GM19395 (cell line): ENCODE measurements at regions not wholly inside any gene's neighbourhood (a gene's known extent, or its start where the extent isn't known, plus 50 kb on each side); places are given as distances from the start of the nearest gene placed in this dataset.

Experiments used
- ATAC-seq: cut with Tn5 transposase; IDR thresholded peaks from one replicate; pipeline ENCODE4 v1.9.1; 2021; ENCODE audit warnings: mild to moderate bottlenecking, moderate library complexity; ENCODE audit not compliant: unreplicated experiment

DNA sequence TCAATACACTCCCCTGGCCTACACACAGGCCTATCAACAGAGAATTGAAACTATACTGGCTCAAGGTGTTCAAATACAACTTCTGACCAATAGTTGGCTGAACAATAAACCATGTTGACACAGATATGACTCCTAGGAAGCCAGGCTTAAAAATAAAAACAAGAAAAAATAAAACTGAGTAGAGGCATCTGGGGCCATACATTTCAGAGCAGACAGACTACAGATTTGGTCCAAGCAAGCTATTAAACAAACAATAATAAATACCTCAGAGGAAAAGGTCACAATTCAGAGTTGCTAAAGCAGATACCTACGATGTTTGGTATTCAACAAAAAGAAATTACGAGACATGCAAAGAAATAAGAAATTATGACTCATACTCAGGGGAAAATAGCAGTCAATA is 132.8 kb upstream of the ACVR2A start:
- ATAC-seq, result no peak

DNA sequence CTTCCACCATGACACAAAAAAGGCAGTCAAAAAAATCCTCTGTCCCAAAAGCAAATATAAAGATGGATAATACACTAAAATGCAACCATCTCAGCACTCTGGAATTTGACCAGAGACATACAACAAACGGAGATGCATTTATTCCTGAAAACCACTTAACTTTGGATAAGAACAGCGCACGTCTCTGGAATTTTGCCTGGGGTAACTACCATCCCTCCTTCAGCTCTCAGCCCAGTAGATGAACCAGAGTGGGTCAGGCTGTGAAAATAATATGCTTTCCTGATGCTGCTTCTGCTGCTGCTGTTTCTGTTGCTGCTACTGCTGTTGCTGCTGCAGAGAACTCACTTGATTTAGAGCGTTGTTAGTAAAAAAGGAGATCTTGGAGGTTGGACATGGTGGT is 133.8 kb upstream of the ACVR2A start:
- ATAC-seq, result no peak

DNA sequence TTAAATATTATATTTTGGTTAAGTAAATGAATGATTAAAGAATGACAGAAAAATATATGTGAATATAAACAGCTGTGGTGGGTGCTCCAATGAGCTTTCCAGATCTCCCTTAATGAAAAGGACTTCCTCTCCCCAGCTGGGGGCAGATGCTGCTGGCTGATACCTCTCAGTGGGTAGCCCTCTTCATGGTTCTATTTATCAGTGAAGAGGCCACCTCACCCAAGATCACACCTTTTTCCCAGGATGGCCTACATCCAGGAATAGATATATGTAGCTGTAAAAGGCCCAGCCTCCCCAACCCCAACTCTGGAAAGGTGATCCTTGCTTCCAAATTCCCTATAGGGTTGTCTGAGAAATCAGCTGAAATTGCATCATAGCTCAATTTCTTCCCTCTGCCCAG is 135.2 kb upstream of the ACVR2A start:
- ATAC-seq, result no peak

DNA sequence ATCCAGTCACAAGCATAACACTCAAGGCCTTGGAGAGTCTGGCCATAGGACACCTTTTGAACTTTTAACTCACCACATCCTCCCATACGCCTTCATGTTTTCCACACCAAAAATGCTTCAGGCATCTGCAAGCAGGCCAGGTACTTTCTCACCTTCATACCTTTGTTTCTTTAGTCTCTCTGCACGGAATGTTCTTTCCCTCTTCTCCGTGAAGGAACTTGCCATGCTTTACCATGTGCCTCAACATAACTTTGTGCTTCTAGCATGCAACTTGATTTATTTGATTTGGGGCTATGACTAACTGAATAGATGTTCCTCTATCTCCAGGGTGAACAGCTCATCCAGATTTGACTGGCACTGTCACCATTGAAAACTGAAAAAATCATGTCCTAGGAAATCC is 141.7 kb upstream of the ACVR2A start:
- no peak for ATAC-seq

DNA sequence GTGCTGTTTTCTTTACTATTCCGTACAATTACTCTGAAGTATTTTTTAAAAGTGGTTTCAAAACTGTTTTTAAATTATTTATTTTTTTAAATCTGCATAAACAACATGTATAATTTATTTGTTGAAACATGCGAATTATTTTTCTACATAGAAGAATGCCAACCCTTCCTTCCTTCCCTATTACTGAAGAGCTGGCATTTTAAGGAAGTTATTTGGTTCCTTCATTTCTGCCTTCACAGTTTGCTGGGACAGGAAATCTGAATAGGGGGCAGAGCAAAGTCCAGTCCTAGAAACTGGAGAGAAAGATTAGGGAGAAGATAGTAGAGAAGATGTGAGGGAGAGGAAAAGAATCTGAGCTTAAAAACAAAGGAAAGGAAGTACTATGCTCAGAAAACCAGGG is 146.7 kb upstream of the ACVR2A start:
- ATAC-seq, result no peak

DNA sequence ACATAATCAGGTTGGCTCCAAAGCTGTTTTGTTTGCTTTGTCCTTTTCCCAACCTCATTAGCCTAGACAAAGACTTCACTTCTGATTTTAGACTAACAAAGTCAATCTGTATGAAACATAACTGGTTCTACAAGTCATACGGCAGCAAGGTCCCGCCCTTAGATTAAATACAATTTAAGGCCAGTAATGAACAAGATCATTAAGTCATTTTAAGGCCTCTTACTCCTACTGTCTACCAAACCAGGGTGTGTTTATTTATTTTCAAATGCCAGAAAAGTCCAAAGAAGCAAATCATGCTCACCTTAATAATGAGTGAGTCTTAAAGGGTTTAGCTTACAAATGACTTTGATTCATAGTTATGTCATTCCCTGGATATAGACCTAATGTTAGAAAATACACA is 148.4 kb upstream of the ACVR2A start:
- no peak for ATAC-seq

DNA sequence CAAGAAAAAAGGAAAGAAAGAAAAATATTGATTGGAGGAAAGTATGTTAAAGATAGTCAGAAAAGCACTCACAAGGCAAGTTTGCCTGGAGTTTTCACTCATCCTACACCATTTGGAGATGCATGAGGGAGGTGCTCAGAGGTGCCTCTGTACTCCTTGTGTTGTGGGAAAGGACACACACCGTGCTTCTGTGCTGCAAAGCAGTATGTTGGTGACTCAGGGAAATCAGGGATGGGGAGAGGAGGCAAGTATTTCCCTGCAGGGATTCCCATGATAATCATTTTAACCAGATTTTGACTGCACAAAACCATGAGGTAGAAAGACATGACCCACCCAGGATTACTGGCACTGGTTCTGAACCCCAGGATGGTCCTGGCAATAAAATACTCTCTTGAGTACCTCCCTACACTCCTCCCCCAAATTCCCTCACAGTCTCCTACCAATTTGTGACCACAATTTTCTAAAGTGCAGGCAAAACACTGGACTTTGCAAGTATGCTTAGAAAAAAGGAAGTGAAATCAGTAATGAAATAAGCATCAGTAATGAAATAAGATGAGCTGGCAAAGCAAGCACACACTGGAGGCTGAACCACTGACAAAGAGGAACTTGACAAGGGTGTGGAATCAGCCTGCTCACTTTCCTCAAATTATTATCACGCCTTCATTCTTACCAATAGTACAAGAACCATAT is 155.5 kb upstream of the ACVR2A start:
- ATAC-seq, result peak; percentile 100

DNA sequence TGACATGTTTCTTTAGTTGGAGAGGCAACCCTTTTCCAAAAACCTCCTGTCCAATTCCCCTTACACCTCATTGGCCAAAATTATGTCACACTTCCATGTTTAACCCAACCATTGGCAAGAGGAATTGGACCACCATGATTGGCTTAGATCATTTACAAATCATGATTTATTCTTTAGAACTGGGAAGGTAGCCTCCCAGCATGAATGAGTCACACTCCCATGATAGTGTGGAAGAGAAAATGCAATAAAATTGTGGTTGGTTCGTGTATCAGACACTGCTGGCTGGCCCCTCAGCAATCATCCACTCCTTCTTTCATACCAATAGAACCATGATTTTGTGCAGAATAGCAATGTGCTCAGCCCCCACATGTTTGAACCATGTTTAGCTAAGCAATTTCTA is 156.6 kb upstream of the ACVR2A start:
- ATAC-seq, result no peak

DNA sequence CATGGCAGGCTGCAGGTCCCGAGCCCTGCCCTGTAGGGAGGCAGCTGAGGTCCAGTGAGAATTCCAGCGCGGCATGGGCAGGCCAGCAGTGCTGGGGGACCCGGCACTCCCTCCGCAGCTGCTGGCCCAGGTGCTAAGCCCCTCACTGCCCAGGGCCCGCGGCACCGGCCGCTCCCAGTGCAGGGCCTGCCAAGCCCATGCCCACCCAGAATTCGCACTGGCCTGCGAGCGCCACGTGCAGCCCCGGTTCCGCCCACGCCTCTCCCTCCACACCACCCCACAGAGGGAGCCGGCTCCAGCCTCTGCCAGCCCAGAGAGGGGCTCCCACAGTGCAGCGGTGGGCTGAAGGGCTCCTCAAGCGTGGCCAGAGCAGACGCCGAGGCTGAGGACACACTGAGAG is 158.5 kb upstream of the ACVR2A start:
- ATAC-seq, result no peak

DNA sequence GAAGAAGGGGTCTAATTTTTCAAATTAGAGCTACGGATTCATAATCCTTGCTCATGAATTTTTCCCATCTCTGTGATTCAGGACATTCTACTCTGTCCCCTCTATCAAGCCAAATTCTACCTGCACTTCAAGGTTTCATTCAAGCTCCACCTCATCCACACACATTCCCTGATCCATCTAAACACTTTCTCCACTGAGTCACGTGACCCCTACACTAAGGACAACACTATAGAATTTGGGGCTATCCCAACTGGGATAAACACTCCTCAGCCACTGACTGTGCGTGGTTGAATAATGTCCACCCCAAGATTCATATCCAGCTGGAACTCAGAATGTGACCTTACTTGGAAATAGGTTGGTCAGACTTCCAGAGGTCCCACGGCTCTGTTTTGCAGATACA is 159.9 kb upstream of the ACVR2A start:
- no peak for ATAC-seq

DNA sequence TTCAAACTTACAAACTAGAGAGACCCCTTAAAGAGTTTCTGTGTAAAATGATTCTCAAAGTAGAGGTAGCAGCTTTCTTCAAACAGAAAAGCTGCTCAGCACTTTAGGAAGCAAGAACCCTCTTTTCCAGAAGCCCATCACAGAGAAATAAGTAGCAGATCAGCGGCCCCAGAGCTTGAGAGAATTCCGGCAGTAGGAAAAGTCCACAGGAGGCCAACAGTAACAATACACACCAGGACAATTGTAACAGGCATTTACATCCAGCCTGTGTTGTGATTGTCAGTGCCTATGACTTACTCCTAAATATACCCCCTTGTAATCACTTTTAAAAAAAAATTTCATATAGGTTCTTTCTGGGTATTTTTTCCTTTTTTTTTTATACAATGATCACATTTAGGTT is 161.4 kb upstream of the ACVR2A start:
- no peak for ATAC-seq

DNA sequence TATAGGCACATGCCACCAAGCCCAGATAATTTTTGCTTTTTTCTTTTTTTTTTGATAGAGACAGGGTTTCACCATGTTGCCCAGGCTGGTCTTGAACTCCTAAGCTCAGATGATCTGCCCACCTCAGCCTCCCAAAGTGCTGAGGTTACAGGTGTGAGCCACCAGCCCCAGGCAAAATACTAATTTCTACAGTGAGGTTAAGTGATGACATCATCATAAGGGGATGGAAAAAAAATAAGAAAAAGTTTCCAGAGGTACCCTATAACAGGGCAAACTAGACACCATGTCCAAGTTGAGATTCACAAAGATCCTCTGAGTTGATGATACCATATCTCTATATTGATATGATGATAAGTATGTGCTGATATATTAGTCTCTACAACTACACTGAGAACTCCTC is 163.7 kb upstream of the ACVR2A start:
- no peak for ATAC-seq

DNA sequence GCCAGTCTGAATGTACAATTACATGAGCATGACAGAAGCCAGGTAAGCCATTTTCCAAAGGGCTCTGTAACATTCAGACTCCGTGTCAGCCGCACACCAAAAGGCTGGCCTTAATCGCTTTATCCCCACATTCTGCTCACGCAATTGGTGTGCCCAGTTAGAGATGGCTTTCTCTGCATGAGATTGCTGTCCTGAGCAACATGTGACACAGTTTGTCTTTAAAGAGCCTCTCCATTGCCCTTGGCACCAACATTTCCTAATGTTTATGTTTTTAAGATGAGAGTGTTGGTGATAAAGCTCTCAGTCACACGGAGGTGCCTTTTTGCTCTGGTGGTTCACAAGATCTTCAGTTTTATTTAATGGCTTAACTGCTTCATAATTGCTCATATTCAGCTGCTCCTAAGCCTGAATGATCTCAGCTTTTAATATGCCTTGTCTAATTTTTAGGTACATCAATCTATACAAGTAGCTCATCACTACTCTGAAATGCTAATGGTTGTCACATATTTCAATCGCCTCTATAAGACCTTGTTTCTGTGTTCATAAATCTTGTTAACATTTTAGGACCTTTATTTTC is 164.8 kb upstream of the ACVR2A start:
- ATAC-seq, result no peak

DNA sequence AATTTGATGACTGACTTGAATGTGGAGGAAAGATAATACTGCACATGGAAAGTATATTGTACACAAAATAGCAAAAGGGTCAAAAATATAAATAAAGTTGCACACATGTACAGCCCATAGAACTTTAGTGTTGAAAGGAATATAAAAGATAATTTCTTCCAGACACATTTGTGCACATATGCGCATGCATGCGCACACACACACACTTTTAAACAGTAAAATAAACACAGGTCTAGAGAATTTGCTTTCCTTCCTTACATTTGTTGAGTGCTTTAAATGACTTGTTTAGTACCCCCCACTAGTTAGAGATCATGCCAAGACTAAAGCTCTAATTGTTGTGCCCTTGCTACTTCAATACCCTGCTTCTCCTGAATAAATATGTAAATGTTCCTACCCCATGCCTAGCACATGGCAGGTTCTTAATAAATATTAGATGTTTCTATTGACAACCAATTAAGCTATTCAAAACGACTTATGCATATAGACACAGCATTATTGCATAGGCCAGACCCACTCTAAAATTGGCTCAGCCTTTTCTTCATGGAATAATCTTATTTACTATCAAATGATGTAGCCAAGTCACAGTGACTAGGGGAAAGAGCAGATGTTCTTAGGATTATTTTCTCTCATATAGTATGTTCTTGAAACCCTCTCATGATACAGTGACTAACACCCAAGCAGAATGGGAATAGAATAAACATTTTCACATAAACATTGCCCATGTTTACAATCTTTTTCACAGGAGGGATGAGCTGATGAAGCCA is 165.5 kb upstream of the ACVR2A start:
- ATAC-seq, result no peak

DNA sequence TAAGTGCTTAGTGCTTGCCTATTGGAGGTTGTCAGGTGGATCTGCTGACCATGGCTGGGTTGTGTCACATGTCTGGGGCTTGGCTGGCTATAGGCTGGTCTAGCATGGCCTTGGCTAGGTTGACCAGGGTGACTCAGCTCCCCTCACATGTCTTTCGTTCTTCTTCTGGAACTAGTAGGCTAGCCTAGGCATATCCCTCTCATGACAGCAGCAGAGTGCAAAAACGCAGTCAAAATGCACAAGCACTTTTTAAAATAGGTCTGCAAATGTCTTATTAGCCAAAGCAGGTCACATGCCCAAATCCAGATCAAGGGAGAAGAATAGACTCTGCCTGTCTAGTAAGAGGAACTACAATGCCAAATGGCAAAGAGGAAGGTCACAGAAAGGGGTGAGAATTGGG is 179.7 kb upstream of the ACVR2A start:
- no peak for ATAC-seq

DNA sequence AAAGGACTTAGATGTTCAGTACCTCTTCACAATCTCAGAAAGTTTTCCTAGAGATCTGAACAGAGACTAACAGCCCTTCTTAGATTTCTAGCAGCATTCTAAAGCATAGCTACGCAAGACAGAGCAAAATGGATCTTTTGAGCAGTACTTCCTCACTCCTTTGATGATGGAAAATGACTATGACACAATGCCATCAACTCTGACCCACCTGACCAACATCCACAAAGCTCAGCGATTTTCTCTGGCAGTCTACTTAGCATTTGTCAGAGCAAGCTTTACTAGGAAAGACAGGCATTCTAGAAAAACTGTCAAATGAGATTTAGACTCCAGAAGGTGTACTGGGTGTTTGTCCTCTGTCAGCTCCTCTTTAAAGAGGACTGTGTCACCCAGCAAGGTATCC is 180.9 kb upstream of the ACVR2A start:
- peak; percentile 34 for ATAC-seq

DNA sequence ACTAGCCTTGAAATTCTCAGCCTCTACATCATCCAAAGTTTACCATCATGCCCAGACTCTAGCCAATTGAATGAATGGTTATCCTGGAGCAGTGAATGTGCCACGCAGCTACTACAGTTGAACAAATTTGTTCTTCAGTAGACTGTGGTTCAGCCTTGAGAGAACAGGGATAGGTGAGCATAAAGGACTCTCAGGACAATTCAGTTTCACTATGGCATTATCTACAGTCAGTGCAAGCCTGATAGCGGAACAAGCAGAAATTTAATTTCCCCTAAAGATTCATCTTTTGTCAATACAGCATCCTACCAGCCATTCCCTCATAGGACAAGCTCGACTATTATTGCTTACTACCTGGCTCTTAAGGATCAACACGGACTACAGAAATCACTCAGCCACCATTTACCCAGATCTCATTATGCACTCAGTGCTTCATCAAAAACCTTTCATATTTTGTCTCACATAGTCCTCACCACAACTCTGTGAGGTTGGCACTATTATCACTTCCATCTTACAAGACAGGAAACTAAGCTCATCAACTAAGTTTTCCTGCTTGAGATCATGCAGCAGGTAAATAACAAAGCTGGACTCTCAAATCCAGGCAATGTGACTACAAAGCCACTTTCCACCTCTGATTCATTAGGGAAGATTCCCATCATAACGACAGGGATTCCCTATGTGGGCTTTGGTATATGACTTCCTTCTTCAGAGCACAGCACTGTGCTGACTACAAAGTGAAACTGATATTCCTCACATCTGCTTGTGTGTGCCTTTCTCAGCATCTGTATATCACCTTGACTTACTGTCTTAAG is 181.5 kb upstream of the ACVR2A start:
- peak; percentile 92 for ATAC-seq

DNA sequence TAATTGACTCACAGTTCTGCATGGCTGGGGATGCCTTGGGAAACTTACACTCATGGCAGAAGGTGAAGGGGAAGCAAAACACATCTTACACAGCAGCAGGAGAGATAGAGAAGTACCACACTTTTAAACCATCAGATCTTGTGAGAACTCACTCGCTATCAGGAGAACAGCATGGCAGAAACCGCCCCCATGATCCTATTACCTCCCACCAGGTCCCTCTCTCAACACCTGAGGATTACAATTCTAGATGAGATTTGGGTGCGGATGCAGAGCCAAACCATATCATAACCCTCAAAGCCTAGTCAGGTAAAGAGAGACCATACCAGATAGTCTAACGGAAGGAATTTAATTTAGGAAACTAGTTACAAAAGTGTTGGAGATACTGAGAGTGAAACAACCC is 182.6 kb upstream of the ACVR2A start:
- no peak for ATAC-seq

DNA sequence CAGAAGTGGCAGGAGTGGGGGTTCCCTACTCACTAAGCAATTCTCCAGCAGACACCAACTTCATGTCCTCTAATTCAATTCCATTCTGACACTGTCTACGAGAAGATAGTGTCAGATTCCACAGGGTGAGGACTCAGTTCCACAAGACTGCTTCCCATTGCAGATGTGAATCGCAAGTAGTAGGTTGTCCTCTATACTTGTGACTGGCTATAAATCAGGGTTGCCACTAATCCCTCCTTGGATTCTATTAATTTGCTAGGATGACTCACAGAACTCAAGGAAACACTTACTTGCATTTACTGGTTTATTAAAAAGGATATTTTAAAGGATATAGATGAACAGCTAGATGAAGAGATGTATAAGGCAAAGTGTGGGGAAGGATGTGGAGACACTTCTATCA is 184.1 kb upstream of the ACVR2A start:
- no peak for ATAC-seq

DNA sequence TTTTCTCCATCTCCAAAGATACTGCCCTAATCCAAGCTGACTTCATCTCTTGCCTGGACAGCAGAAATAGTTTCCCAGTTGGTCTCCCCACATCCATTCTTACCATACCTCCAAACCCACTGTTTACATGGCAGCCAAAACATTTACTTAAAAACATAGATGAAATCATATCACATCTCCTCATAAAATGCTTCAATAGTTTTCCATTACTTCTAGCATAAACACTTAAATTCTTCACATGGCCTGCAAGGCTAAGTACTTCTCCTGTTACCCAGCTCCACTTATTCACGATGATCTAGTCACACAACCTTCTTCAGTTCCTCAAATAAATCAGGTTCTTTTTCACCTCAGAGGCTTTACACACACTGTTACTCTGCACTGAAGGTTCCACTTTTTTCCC is 185.8 kb upstream of the ACVR2A start:
- peak; percentile 31 for ATAC-seq
